Esophagus squamous epithelium (tissue), 4 donors: ENCODE measurements at regions not wholly inside any gene's neighbourhood (a gene's known extent, or its start where the extent isn't known, plus 50 kb on each side); places are given as distances from the start of the nearest gene placed in this dataset.

Experiments used
- POLR2A ChIP-seq, 4 donors: fragments of 450-650 bp; IDR thresholded peaks; one replicate each; pipeline ENCODE4 v1.6.1; 2017; ENCODE audit warnings: antibody characterized with exemption in 4 of 4, mild to moderate bottlenecking in 4 of 4, moderate library complexity in 3 of 4
- TF ChIP-seq, protein P1 (sequence below), 6 experiments: fragments of 450-650 bp in 4 of 6; fragments of 200-600 bp in 2 of 6; sonication (generic) in 2 of 6; IDR thresholded peaks; one replicate each; pipeline ENCODE4 v1.5.1; 2016 to 2019; ENCODE audit warnings: antibody characterized with exemption in 6 of 6, mild to moderate bottlenecking in 4 of 6, moderate library complexity in 4 of 6

- TF ChIP-seq, protein P1, sequence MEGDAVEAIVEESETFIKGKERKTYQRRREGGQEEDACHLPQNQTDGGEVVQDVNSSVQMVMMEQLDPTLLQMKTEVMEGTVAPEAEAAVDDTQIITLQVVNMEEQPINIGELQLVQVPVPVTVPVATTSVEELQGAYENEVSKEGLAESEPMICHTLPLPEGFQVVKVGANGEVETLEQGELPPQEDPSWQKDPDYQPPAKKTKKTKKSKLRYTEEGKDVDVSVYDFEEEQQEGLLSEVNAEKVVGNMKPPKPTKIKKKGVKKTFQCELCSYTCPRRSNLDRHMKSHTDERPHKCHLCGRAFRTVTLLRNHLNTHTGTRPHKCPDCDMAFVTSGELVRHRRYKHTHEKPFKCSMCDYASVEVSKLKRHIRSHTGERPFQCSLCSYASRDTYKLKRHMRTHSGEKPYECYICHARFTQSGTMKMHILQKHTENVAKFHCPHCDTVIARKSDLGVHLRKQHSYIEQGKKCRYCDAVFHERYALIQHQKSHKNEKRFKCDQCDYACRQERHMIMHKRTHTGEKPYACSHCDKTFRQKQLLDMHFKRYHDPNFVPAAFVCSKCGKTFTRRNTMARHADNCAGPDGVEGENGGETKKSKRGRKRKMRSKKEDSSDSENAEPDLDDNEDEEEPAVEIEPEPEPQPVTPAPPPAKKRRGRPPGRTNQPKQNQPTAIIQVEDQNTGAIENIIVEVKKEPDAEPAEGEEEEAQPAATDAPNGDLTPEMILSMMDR (IDR thresholded peaks at IDR 0.05): no peak
- TF ChIP-seq POLR2A (IDR thresholded peaks at IDR 0.05): no peak
These were observed 275.6 kb downstream of the XXYLT1 start for GRCh38 chr3:194995334-194995733.
